H1 (cell line): ENCODE measurements at regions not wholly inside any gene's neighbourhood (a gene's known extent, or its start where the extent isn't known, plus 50 kb on each side); places are given as distances from the start of the nearest gene placed in this dataset.

Experiments
- CTCF ChIA-PET: fragments of 300-600 bp; sonication (Branson Sonifier 250); formaldehyde crosslinking; loops from one replicate; lab custom pipeline; 2021; ENCODE audit not compliant: partially characterized antibody; lab: Charles Lee
- POLR2A ChIA-PET: fragments of 300-600 bp; sonication (Branson Sonifier 250); formaldehyde crosslinking; loops from one replicate; lab custom pipeline; 2021; ENCODE audit warnings: inconsistent platforms; ENCODE audit not compliant: partially characterized antibody; lab: Charles Lee
- DNase-seq, 2 experiments: peaks; one replicate each; pipeline versions ENCODE4 v3.0.0 to v3.0.0-alpha.2; 2010 to 2022; ENCODE audit warnings: low spot score in 2 of 2, low read depth in 1 of 2, mixed read lengths in 1 of 2
- FAIRE-seq: peaks from 2 replicates; lab custom pipeline; 2011; peaks lifted over from hg19 to GRCh38; lab: Jason Lieb, UNC
- H2AFZ ChIP-seq: 2 replicates; pipeline ENCODE4 v1.8.1; 2012; ENCODE audit warnings: low read length, inconsistent platforms
- H2AK5ac ChIP-seq: 2 replicates; pipeline ENCODE4 v1.6.1; 2013; ENCODE audit warnings: low read depth, low read length
- H2BK120ac ChIP-seq: replicated peaks from 2 replicates; pipeline ENCODE3; 2013; ENCODE audit warnings: low read depth, low read length, inconsistent platforms
- H2BK12ac ChIP-seq: 2 replicates; pipeline ENCODE4 v1.6.1; 2013; ENCODE audit warnings: low read depth, low read length
- H2BK15ac ChIP-seq: 2 replicates; pipeline ENCODE4 v1.6.1; 2013; ENCODE audit warnings: low read length
- H2BK20ac ChIP-seq: 2 replicates; pipeline ENCODE4 v1.6.1; 2013; ENCODE audit warnings: low read length
- H2BK5ac ChIP-seq: 2 replicates; pipeline ENCODE4 v1.6.1; 2013; ENCODE audit warnings: low read depth, low read length
- H3K14ac ChIP-seq: 2 replicates; pipeline ENCODE4 v1.6.1; 2013; ENCODE audit warnings: inconsistent platforms; ENCODE audit not compliant: insufficient read length
- H3K18ac ChIP-seq: 2 replicates; pipeline ENCODE4 v1.6.1; 2013; ENCODE audit warnings: low read length; ENCODE audit errors: extremely low read depth
- H3K23ac ChIP-seq: 2 replicates; pipeline ENCODE4 v1.6.1; 2013; ENCODE audit warnings: inconsistent platforms; ENCODE audit not compliant: insufficient read length
- H3K23me2 ChIP-seq: 2 replicates; pipeline ENCODE4 v1.6.1; 2013; ENCODE audit warnings: low read depth, low read length
- H3K27ac ChIP-seq: 2 replicates; pipeline ENCODE4 v1.6.1; 2011; ENCODE audit warnings: low read depth, low read length, inconsistent platforms
- H3K27me3 ChIP-seq, 4 experiments: replicated peaks in 1 of 4; 1 replicate in 1 of 4; 2 replicates in 3 of 4; pipeline versions ENCODE4 v1.6.1 to v1.8.1; 2011 to 2013; ENCODE audit warnings: low read length in 3 of 4, mild to moderate bottlenecking in 3 of 4, inconsistent platforms in 2 of 4, mixed read lengths in 2 of 4, moderate library complexity in 1 of 4; ENCODE audit not compliant: control insufficient read depth in 3 of 4, insufficient read depth in 3 of 4; ENCODE audit errors: extremely low read depth in 1 of 4
- H3K36me3 ChIP-seq, 4 experiments: 2 replicates each; pipeline versions ENCODE4 v1.6.1 to v1.8.1; 2011 to 2013; ENCODE audit warnings: mild to moderate bottlenecking in 4 of 4, low read length in 3 of 4, moderate library complexity in 2 of 4, control low read depth in 1 of 4, inconsistent platforms in 1 of 4; ENCODE audit not compliant: insufficient read depth in 4 of 4, control insufficient read depth in 2 of 4
- H3K4ac ChIP-seq: replicated peaks from 2 replicates; pipeline ENCODE3; 2013; ENCODE audit warnings: low read length, low read depth, mixed read lengths, inconsistent platforms; ENCODE audit not compliant: insufficient read length
- H3K4me1 ChIP-seq, 4 experiments: replicated peaks in 1 of 4; 1 replicate in 1 of 4; 2 replicates in 3 of 4; pipeline versions ENCODE4 v1.6.1 to v1.8.1; 2011 to 2013; ENCODE audit warnings: low read length in 3 of 4, inconsistent platforms in 2 of 4, mixed read lengths in 1 of 4; ENCODE audit not compliant: insufficient read depth in 4 of 4, control insufficient read depth in 3 of 4
- H3K4me2 ChIP-seq, 2 experiments: 2 replicates each; pipeline versions ENCODE4 v1.6.1 to v1.8.1; 2011 to 2013; ENCODE audit warnings: low read depth in 2 of 2, low read length in 2 of 2, control low read depth in 1 of 2, inconsistent platforms in 1 of 2, mild to moderate bottlenecking in 1 of 2; ENCODE audit not compliant: insufficient read depth in 1 of 2
- H3K4me3 ChIP-seq, 4 experiments: fragments of 200-600, 300-600 bp in 1 of 4; sonication (generic), shearing (Covaris generic), sonication (Bioruptor Twin) in 1 of 4; 2 replicates each; pipeline versions ENCODE4 v1.5.1 to v1.8.1; 2011 to 2016; ENCODE audit warnings: low read length in 4 of 4, low read depth in 3 of 4, control low read depth in 2 of 4, inconsistent platforms in 2 of 4, mild to moderate bottlenecking in 2 of 4, mixed read lengths in 1 of 4, moderate library complexity in 1 of 4; ENCODE audit not compliant: insufficient read depth in 2 of 4; ENCODE audit errors: extremely low read depth in 1 of 4
- H3K56ac ChIP-seq: replicated peaks from 2 replicates; pipeline ENCODE3; 2013; ENCODE audit warnings: low read depth, mild to moderate bottlenecking, mixed read lengths, low read length, inconsistent platforms; ENCODE audit not compliant: insufficient read length
- H3K79me1 ChIP-seq: 2 replicates; pipeline ENCODE4 v1.6.1; 2013; ENCODE audit warnings: low read depth, low read length, control low read depth
- H3K79me2 ChIP-seq, 2 experiments: 2 replicates each; pipeline versions ENCODE4 v1.6.1 to v1.8.1; 2012 to 2013; ENCODE audit warnings: low read length in 2 of 2, mild to moderate bottlenecking in 2 of 2, inconsistent platforms in 1 of 2; ENCODE audit not compliant: insufficient read depth in 2 of 2, control insufficient read depth in 1 of 2
- H3K9ac ChIP-seq, 4 experiments: replicated peaks in 1 of 4; 1 replicate in 1 of 4; 2 replicates in 3 of 4; pipeline versions ENCODE4 v1.6.1 to v1.8.1; 2011 to 2013; ENCODE audit warnings: low read depth in 3 of 4, low read length in 3 of 4, control low read depth in 2 of 4, mild to moderate bottlenecking in 2 of 4, moderate library complexity in 2 of 4, inconsistent platforms in 1 of 4; ENCODE audit errors: extremely low read depth in 1 of 4
- H3K9me3 ChIP-seq, 2 experiments: 2 replicates each; pipeline versions ENCODE4 v1.6.1 to v1.8.1; 2012 to 2013; ENCODE audit warnings: mild to moderate bottlenecking in 2 of 2, moderate library complexity in 2 of 2, control low read depth in 1 of 2, inconsistent platforms in 1 of 2, low read depth in 1 of 2, low read length in 1 of 2, mixed read lengths in 1 of 2; ENCODE audit not compliant: insufficient read depth in 2 of 2
- H4K20me1 ChIP-seq, 2 experiments: replicated peaks in 1 of 2; 2 replicates each; pipeline versions ENCODE3 to v1.8.1; 2011 to 2013; ENCODE audit warnings: inconsistent platforms in 2 of 2, low read length in 2 of 2, mild to moderate bottlenecking in 1 of 2; ENCODE audit not compliant: insufficient read depth in 2 of 2, control insufficient read depth in 1 of 2
- H4K5ac ChIP-seq: 2 replicates; pipeline ENCODE4 v1.6.1; 2013; ENCODE audit warnings: low read length, low read depth, mixed read lengths, inconsistent platforms; ENCODE audit not compliant: insufficient read length
- H4K8ac ChIP-seq: 2 replicates; pipeline ENCODE4 v1.8.0; 2013; ENCODE audit warnings: mild to moderate bottlenecking, moderate library complexity, low read length, inconsistent platforms; ENCODE audit not compliant: insufficient read depth; ENCODE audit errors: extremely low read depth
- H4K91ac ChIP-seq: replicated peaks from 2 replicates; pipeline ENCODE3; 2013; ENCODE audit warnings: low read length, mixed read lengths, inconsistent platforms; ENCODE audit not compliant: insufficient read length
- ATF2 ChIP-seq: IDR thresholded peaks from 2 replicates; pipeline ENCODE4 v1.6.1; 2012; ENCODE audit warnings: low read length, inconsistent platforms
- CEBPB ChIP-seq: IDR thresholded peaks from 2 replicates; pipeline ENCODE4 v1.6.1; 2012; ENCODE audit warnings: low read depth, low read length
- CHD2 ChIP-seq: IDR thresholded peaks from 2 replicates; pipeline ENCODE4 v1.6.1; 2012; ENCODE audit warnings: low read length, improper control_type of control experiment
- CTCF ChIP-seq, 3 experiments: IDR thresholded peaks; 1 replicate in 2 of 3; 2 replicates in 1 of 3; pipeline versions ENCODE4 v1.5.1 to v1.6.1; 2011; ENCODE audit warnings: low read length in 3 of 3, mild to moderate bottlenecking in 3 of 3, inconsistent platforms in 2 of 3, low read depth in 1 of 3, moderate library complexity in 1 of 3; ENCODE audit not compliant: insufficient read depth in 1 of 3; ENCODE audit errors: control extremely low read depth in 1 of 3
- E2F6 ChIP-seq: IDR thresholded peaks from 2 replicates; pipeline ENCODE4 v1.6.1; 2012; ENCODE audit warnings: inconsistent platforms
- EGR1 ChIP-seq: IDR thresholded peaks from 2 replicates; pipeline ENCODE4 v1.6.1; 2011; ENCODE audit warnings: low read depth, low read length, borderline replicate concordance
- GTF2F1 ChIP-seq: IDR thresholded peaks from 2 replicates; pipeline ENCODE4 v1.6.1; 2012; ENCODE audit warnings: low read depth, low read length, improper control_type of control experiment, borderline replicate concordance
- RXRA ChIP-seq: IDR thresholded peaks from 2 replicates; pipeline ENCODE4 v1.6.1; 2011; ENCODE audit warnings: low read depth, mild to moderate bottlenecking, low read length, moderate library complexity; ENCODE audit not compliant: insufficient read depth
- SAP30 ChIP-seq: fragments of 300-600 bp; sonication (generic); IDR thresholded peaks from 2 replicates; pipeline ENCODE4 v1.7.1; 2012; ENCODE audit warnings: low read length, moderate library complexity, mild to moderate bottlenecking, inconsistent platforms; ENCODE audit not compliant: insufficient read depth, insufficient replicate concordance
- SIX5 ChIP-seq: IDR thresholded peaks from 2 replicates; pipeline ENCODE4 v1.6.1; 2011; ENCODE audit warnings: mild to moderate bottlenecking, low read depth, low read length
- whole genome bisulfite sequencing, 2 experiments: shearing (Covaris generic) in 1 of 2; methylation state at CpG; one replicate each; pipeline versions ENCODE4 v1.1.6 to v1.1.7; 2013 to 2015; ENCODE audit warnings: low lambda C conversion rate in 2 of 2, mixed read lengths in 2 of 2, inconsistent platforms in 1 of 2, low coverage in 1 of 2, missing lambda C conversion rate in 1 of 2; ENCODE audit not compliant: insufficient replicate concordance in 2 of 2, insufficient coverage in 1 of 2, insufficient read length in 1 of 2; ENCODE audit errors: extremely low coverage in 1 of 2, missing lambda C conversion rate in 1 of 2; 5-methylcytosine and 5-hydroxymethylcytosine counted together

- Histone ChIP-seq H3K23me2 (no peaks in the 10 kb centered on the region), H3K79me1 (no peaks in the 10 kb centered on the region), H4K5ac (no peak overlapping the region), H2BK12ac (no peak overlapping the region), H4K8ac (no peak overlapping the region), H2AFZ (no peak overlapping the region), H3K14ac (no peak overlapping the region), H3K36me3 (no peaks in the 10 kb centered on the region), H3K4me3 (no peak overlapping the region), H2BK5ac (no peak overlapping the region), H2BK15ac (no peak overlapping the region), H3K27me3 (no peaks in the 10 kb centered on the region), H2BK20ac (no peak overlapping the region), H3K18ac (no peak overlapping the region), H3K4me1 (no peaks in the 10 kb centered on the region), H3K56ac (no peak overlapping the region), H3K27ac (no peak overlapping the region), H3K9ac (no peak overlapping the region), H3K4ac (no peak overlapping the region), H2AK5ac (no peak overlapping the region), H4K20me1 (no peaks in the 10 kb centered on the region), H3K9me3 (no peaks in the 10 kb centered on the region), H3K79me2 (no peaks in the 10 kb centered on the region), H3K4me2 (no peak overlapping the region), H3K23ac (no peak overlapping the region), H2BK120ac (no peak overlapping the region), H4K91ac (no peak overlapping the region)
- DNase-seq, result no peak
- ChIA-PET POLR2A (no interaction called here), CTCF (interaction anchor here (0.9 to 2.5 kb wide), 2 partner anchors 10 to 24 kb away, joined by 3 to 7 read pairs; no protein-coding TSS in a partner anchor)
- whole genome bisulfite sequencing, 2 experiments, result 83% methylated on average over 2 of the region's 2 CpGs; no CpG with 5 or more reads in 1 of the 2 experiments
- FAIRE-seq, result no peak
- TF ChIP-seq ATF2 (no peak), EGR1 (no peak), CTCF (IDR thresholded peaks at IDR 0.05; ENCODE audit: control extremely low read depth in 1 of 3, insufficient read depth in 1 of 3, low read depth in 1 of 3, low read length in 3 of 3) (no peak), E2F6 (no peak), GTF2F1 (no peak), SAP30 (no peak), CEBPB (no peak), CHD2 (no peak), SIX5 (no peak), RXRA (no peak)
Observed at GRCh38 chr2:136713739-136714138, 51.6 kb upstream of the THSD7B start.
